SK-N-SH (cell line): ENCODE measurements at regions not wholly inside any gene's neighbourhood (a gene's known extent, or its start where the extent isn't known, plus 50 kb on each side); places are given as distances from the start of the nearest gene placed in this dataset.

Source experiments
- CTCF ChIA-PET: fragments of 300-600, 350-600 bp; formaldehyde crosslinking; extraction: SDS; loops from one replicate; lab custom pipeline; 2021; lab: Yijun Ruan, JAX
- POLR2A ChIA-PET: fragments of 350-600 bp; sonication (Branson Sonifier 250); formaldehyde crosslinking; extraction: SDS; loops from one replicate; lab custom pipeline; 2020; ENCODE audit warnings: antibody characterized with exemption, inconsistent platforms; lab: Yijun Ruan, JAX
- DNase-seq: peaks from one replicate; pipeline ENCODE4 v3.0.0; 2012
- H2AFZ ChIP-seq: fragments of 200-600 bp; sonication (generic); 2 replicates; pipeline ENCODE4 v1.8.1; 2016; ENCODE audit warnings: antibody characterized with exemption, mild to moderate bottlenecking, low read depth
- H3F3A ChIP-seq: fragments of 200-600 bp; sonication (generic); replicated peaks from 2 replicates; pipeline ENCODE3; 2016; ENCODE audit warnings: antibody characterized with exemption, mild to moderate bottlenecking; ENCODE audit not compliant: insufficient read depth
- H3K27ac ChIP-seq, 2 experiments: fragments of 200-500 bp in 1 of 2; fragments of 200-600 bp in 1 of 2; sonication (Bioruptor generic) in 1 of 2; sonication (generic), shearing (Covaris generic) in 1 of 2; 2 replicates each; pipeline versions ENCODE4 v1.5.1 to v1.6.1; 2014 to 2016; ENCODE audit warnings: low read depth in 2 of 2, inconsistent platforms in 1 of 2, low read length in 1 of 2, mild to moderate bottlenecking in 1 of 2, mixed read lengths in 1 of 2
- H3K27me3 ChIP-seq: fragments of 200-600 bp; sonication (generic), shearing (Covaris generic); 2 replicates; pipeline ENCODE4 v1.6.1; 2016; ENCODE audit warnings: mixed run types; ENCODE audit not compliant: insufficient read depth
- H3K36me3 ChIP-seq, 2 experiments: fragments of 200-500 bp in 1 of 2; fragments of 200-600 bp in 1 of 2; sonication (Bioruptor generic) in 1 of 2; sonication (generic) in 1 of 2; replicated peaks in 1 of 2; 2 replicates each; pipeline versions ENCODE3 to v1.5.1; 2014 to 2016; ENCODE audit warnings: low read length in 1 of 2, mild to moderate bottlenecking in 1 of 2; ENCODE audit not compliant: insufficient read depth in 2 of 2, control insufficient read depth in 1 of 2
- H3K4me1 ChIP-seq, 2 experiments: fragments of 200-500 bp in 1 of 2; fragments of 200-600 bp in 1 of 2; sonication (Bioruptor generic) in 1 of 2; sonication (generic), shearing (Covaris generic) in 1 of 2; 2 replicates each; pipeline versions ENCODE4 v1.5.1 to v1.6.1; 2014 to 2016; ENCODE audit warnings: low read depth in 1 of 2, low read length in 1 of 2, mixed run types in 1 of 2; ENCODE audit not compliant: insufficient read depth in 2 of 2, control insufficient read depth in 1 of 2
- H3K4me2 ChIP-seq: fragments of 200-600 bp; sonication (generic), shearing (Covaris generic); 2 replicates; pipeline ENCODE4 v1.6.1; 2017; ENCODE audit warnings: mixed run types
- H3K4me3 ChIP-seq, 2 experiments: fragments of 200-500 bp in 1 of 2; fragments of 200-600 bp in 1 of 2; sonication (Bioruptor generic) in 1 of 2; sonication (generic), shearing (Covaris generic) in 1 of 2; 2 replicates each; pipeline versions ENCODE4 v1.5.1 to v1.8.1; 2014 to 2016; ENCODE audit warnings: low read depth in 2 of 2, inconsistent platforms in 1 of 2, low read length in 1 of 2, mild to moderate bottlenecking in 1 of 2, mixed read lengths in 1 of 2, moderate library complexity in 1 of 2
- H3K79me2 ChIP-seq: fragments of 200-600 bp; sonication (generic); 2 replicates; pipeline ENCODE4 v1.8.1; 2017; ENCODE audit warnings: mild to moderate bottlenecking; ENCODE audit not compliant: insufficient read depth
- H3K9ac ChIP-seq: fragments of 200-600 bp; sonication (generic); 2 replicates; pipeline ENCODE4 v1.6.1; 2017; ENCODE audit warnings: mixed run types
- H3K9me2 ChIP-seq: fragments of 200-600 bp; sonication (generic); 2 replicates; pipeline ENCODE4 v1.6.1; 2017; ENCODE audit warnings: mixed run types
- H3K9me3 ChIP-seq: fragments of 200-600 bp; sonication (generic); 2 replicates; pipeline ENCODE4 v1.6.1; 2017; ENCODE audit warnings: mixed run types, mild to moderate bottlenecking, moderate library complexity
- H4K20me1 ChIP-seq: fragments of 200-600 bp; sonication (generic); 2 replicates; pipeline ENCODE4 v1.6.1; 2017; ENCODE audit warnings: mild to moderate bottlenecking, mixed run types; ENCODE audit not compliant: insufficient read depth
- FOXJ3 ChIP-seq: sonication (generic); formaldehyde crosslinking; IDR thresholded peaks from 2 replicates; pipeline ENCODE4 v1.5.1; 2020; ENCODE audit warnings: mild to moderate bottlenecking, missing genetic modification reagents
- GATA2 ChIP-seq: sonication (generic); formaldehyde crosslinking; IDR thresholded peaks from 2 replicates; pipeline ENCODE4 v1.5.0; 2020; ENCODE audit warnings: mild to moderate bottlenecking, missing genetic modification reagents
- IRF3 ChIP-seq: fragments of 150-350 bp; IDR thresholded peaks from 2 replicates; pipeline ENCODE4 v1.6.1; 2016; ENCODE audit warnings: mild to moderate bottlenecking, low read depth, low read length
- NFIC ChIP-seq: IDR thresholded peaks from 2 replicates; pipeline ENCODE4 v1.4.0; 2012; ENCODE audit warnings: borderline replicate concordance
- PBX3 ChIP-seq: IDR thresholded peaks from 2 replicates; pipeline ENCODE4; 2012
- RCOR1 ChIP-seq: fragments of 150-350 bp; IDR thresholded peaks from 2 replicates; pipeline ENCODE4 v1.6.1; 2017; ENCODE audit warnings: antibody characterized with exemption, low read length
- TAF1 ChIP-seq: IDR thresholded peaks from 2 replicates; pipeline ENCODE4 v1.6.1; 2012; ENCODE audit warnings: low read depth, mild to moderate bottlenecking, low read length, moderate library complexity, borderline replicate concordance
- TCF12 ChIP-seq: IDR thresholded peaks from 2 replicates; pipeline ENCODE4 v1.4.0; 2012
- WGBS: methylation state at CpG from one replicate; pipeline ENCODE4 v1.1.6; 2017; ENCODE audit warnings: low lambda C conversion rate; 5-methylcytosine and 5-hydroxymethylcytosine counted together
- TF ChIP-seq, protein P1 (sequence below): fragments of 200-600 bp; sonication (generic); IDR thresholded peaks from 2 replicates; pipeline ENCODE4 v1.6.1; 2017; ENCODE audit warnings: antibody characterized with exemption, mild to moderate bottlenecking, moderate library complexity
- TF ChIP-seq, protein P2 (sequence below): fragments of 150-350 bp; IDR thresholded peaks from 2 replicates; pipeline ENCODE4 v1.6.1; 2017; ENCODE audit warnings: antibody characterized with exemption, low read length, low read depth, borderline replicate concordance
- TF ChIP-seq, protein P3 (sequence below): IDR thresholded peaks from 2 replicates; pipeline ENCODE4 v1.4.0; 2012; ENCODE audit warnings: low read depth, borderline replicate concordance

- TF ChIP-seq PBX3: no peak
- TF ChIP-seq, protein P1, sequence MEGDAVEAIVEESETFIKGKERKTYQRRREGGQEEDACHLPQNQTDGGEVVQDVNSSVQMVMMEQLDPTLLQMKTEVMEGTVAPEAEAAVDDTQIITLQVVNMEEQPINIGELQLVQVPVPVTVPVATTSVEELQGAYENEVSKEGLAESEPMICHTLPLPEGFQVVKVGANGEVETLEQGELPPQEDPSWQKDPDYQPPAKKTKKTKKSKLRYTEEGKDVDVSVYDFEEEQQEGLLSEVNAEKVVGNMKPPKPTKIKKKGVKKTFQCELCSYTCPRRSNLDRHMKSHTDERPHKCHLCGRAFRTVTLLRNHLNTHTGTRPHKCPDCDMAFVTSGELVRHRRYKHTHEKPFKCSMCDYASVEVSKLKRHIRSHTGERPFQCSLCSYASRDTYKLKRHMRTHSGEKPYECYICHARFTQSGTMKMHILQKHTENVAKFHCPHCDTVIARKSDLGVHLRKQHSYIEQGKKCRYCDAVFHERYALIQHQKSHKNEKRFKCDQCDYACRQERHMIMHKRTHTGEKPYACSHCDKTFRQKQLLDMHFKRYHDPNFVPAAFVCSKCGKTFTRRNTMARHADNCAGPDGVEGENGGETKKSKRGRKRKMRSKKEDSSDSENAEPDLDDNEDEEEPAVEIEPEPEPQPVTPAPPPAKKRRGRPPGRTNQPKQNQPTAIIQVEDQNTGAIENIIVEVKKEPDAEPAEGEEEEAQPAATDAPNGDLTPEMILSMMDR: no peak
- TF ChIP-seq TCF12: no peak
- TF ChIP-seq FOXJ3 (CRISPR knock-in tag): no peak
- TF ChIP-seq, protein P2, sequence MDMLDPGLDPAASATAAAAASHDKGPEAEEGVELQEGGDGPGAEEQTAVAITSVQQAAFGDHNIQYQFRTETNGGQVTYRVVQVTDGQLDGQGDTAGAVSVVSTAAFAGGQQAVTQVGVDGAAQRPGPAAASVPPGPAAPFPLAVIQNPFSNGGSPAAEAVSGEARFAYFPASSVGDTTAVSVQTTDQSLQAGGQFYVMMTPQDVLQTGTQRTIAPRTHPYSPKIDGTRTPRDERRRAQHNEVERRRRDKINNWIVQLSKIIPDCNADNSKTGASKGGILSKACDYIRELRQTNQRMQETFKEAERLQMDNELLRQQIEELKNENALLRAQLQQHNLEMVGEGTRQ: no peak
- no peak for TF ChIP-seq NFIC
- Histone ChIP-seq H3K4me1 (no peaks in the 10 kb centered on the region), H3K4me2 (no peak overlapping the region), H3K36me3 (no peaks in the 10 kb centered on the region), H3K9me3 (no peaks in the 10 kb centered on the region), H4K20me1 (no peaks in the 10 kb centered on the region), H3K27ac (no peak overlapping the region), H3K79me2 (no peaks in the 10 kb centered on the region), H3K27me3 (no peaks in the 10 kb centered on the region), H3F3A (no peaks in the 10 kb centered on the region), H3K9ac (no peak overlapping the region), H2AFZ (no peak overlapping the region), H3K9me2 (no peaks in the 10 kb centered on the region), H3K4me3 (no peak overlapping the region)
- ChIA-PET POLR2A (no interaction called here), CTCF (no interaction called here)
- WGBS: 42% methylated on average over 3 of the region's 3 CpGs
- no peak for DNase-seq
These were observed 268.2 kb downstream of the SNAPC1 start for GRCh38 chr14:62030387-62030786.

DNA sequence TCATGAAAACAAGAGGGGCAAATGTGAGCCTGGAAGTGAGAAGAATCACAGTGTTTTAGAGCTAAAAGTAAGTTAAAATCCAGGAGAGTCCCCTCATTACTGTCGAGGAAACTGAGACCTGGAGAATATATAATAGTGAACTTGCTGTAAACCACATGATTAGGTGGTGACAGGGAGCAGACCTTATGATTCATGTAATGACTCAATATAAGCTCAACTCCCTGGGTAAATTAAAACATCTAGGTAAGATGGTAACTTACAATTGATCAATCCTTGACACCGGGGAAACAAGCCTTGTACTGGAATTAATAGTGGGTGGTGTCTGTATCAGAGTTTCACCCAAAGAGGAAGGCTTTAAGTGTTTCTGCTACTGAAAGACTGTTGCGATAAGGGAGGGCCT is 269.3 kb downstream of the SNAPC1 start:
- Histone ChIP-seq H3K27me3 (no peaks in the 10 kb centered on the region), H3K9ac (no peak overlapping the region), H3F3A (no peaks in the 10 kb centered on the region), H3K79me2 (no peaks in the 10 kb centered on the region), H3K4me3 (no peak overlapping the region), H3K9me3 (no peaks in the 10 kb centered on the region), H2AFZ (no peak overlapping the region), H3K36me3 (no peaks in the 10 kb centered on the region), H4K20me1 (no peaks in the 10 kb centered on the region), H3K4me1 (no peaks in the 10 kb centered on the region), H3K27ac (no peak overlapping the region), H3K9me2 (no peaks in the 10 kb centered on the region), H3K4me2 (no peak overlapping the region)
- CTCF ChIA-PET: interaction anchor here (0.9 kb wide), 1 partner anchor 21 kb away, joined by 3 read pairs; no protein-coding TSS in a partner anchor
- WGBS: 40% methylated on average over 3 of the region's 3 CpGs
- TF ChIP-seq, protein P3, sequence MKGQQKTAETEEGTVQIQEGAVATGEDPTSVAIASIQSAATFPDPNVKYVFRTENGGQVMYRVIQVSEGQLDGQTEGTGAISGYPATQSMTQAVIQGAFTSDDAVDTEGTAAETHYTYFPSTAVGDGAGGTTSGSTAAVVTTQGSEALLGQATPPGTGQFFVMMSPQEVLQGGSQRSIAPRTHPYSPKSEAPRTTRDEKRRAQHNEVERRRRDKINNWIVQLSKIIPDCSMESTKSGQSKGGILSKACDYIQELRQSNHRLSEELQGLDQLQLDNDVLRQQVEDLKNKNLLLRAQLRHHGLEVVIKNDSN: no peak
- TF ChIP-seq GATA2 (CRISPR knock-in tag): no peak
- no peak for TF ChIP-seq TAF1
- no peak for TF ChIP-seq RCOR1
- no peak for TF ChIP-seq IRF3
- TF ChIP-seq, protein P1: no peak
- no peak for DNase-seq
- POLR2A ChIA-PET: no interaction called here
